Islet of Langerhans (tissue), 1 donor: ENCODE measurements at regions not wholly inside any gene's neighbourhood (a gene's known extent, or its start where the extent isn't known, plus 50 kb on each side); places are given as distances from the start of the nearest gene placed in this dataset.
A peak's percentile ranks its signal among the peaks of the same experiment; 100 is the strongest.

Source experiments
- FAIRE-seq: peaks from one replicate; lab custom pipeline; 2011; peaks lifted over from hg19 to GRCh38; lab: Jason Lieb, UNC

- FAIRE-seq: no peak
Measured at GRCh38 chr1:57719274-57719673, 295.4 kb upstream of the DAB1 start.

GRCh38 chr1:57713501-57713900 is 289.6 kb upstream of the DAB1 start:
- FAIRE-seq: no peak

GRCh38 chr1:57712846-57713245 is 289.0 kb upstream of the DAB1 start:
- no peak for FAIRE-seq

- no peak for FAIRE-seq
Measured at GRCh38 chr1:57711326-57711725, 287.5 kb upstream of the DAB1 start.

- no peak for FAIRE-seq
Measured at GRCh38 chr1:57707631-57708030, 283.8 kb upstream of the DAB1 start.

- FAIRE-seq: no peak
Measured at GRCh38 chr1:57704811-57705210, 281.0 kb upstream of the DAB1 start.

GRCh38 chr1:57704231-57704630 is 280.4 kb upstream of the DAB1 start:
- no peak for FAIRE-seq

- no peak for FAIRE-seq
Measured at GRCh38 chr1:57696904-57697303, 273.0 kb upstream of the DAB1 start.

GRCh38 chr1:57696043-57696442 is 272.2 kb upstream of the DAB1 start:
- FAIRE-seq: no peak

- FAIRE-seq: no peak
Measured at GRCh38 chr1:57686306-57686705, 262.4 kb upstream of the DAB1 start.

GRCh38 chr1:57683037-57683942 is 259.4 kb upstream of the DAB1 start:
- no peak for FAIRE-seq

GRCh38 chr1:57678138-57678537 is 254.3 kb upstream of the DAB1 start:
- no peak for FAIRE-seq

GRCh38 chr1:57675776-57676175 is 251.9 kb upstream of the DAB1 start:
- FAIRE-seq: no peak

GRCh38 chr1:57674801-57675200 is 250.9 kb upstream of the DAB1 start:
- no peak for FAIRE-seq

GRCh38 chr1:57672346-57673140 is 248.7 kb upstream of the DAB1 start:
- peak; percentile 36 for FAIRE-seq

- no peak for FAIRE-seq
Measured at GRCh38 chr1:57671750-57672149, 247.9 kb upstream of the DAB1 start.

- no peak for FAIRE-seq
Measured at GRCh38 chr1:57659804-57660203, 235.9 kb upstream of the DAB1 start.

- FAIRE-seq: no peak
Measured at GRCh38 chr1:57655161-57655560, 231.3 kb upstream of the DAB1 start.

GRCh38 chr1:57644667-57645066 is 220.8 kb upstream of the DAB1 start:
- FAIRE-seq: no peak

- no peak for FAIRE-seq
Measured at GRCh38 chr1:57638239-57638638, 214.4 kb upstream of the DAB1 start.

GRCh38 chr1:57637155-57637554 is 213.3 kb upstream of the DAB1 start:
- FAIRE-seq: no peak

- no peak for FAIRE-seq
Measured at GRCh38 chr1:57633881-57634280, 210.0 kb upstream of the DAB1 start.

- no peak for FAIRE-seq
Measured at GRCh38 chr1:57633056-57633455, 209.2 kb upstream of the DAB1 start.
